ENCODE measurements at regions not wholly inside any gene's neighbourhood (a gene's known extent, or its start where the extent isn't known, plus 50 kb on each side); places are given as distances from the start of the nearest gene placed in this dataset.

DNA sequence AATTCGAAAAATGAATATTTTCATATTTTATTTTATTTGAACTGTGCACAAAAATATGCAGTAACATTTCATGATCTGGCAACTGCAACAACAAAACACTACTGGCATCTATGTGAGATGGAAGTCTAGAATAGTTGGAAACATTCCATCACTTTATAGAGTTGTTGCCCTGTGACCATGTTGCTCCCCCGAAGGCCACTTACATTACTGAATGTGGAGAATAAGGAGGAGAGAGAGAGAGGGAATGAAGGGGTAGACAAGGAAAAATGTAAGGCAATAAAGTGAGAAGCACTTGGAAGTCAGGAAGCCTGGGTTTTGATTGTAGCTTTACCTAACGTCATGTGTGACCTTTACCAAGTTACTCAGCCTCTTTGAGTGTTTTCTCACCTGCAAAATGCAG is 437.2 kb upstream of the EDIL3 start:
- TF ChIP-seq, protein P1, sequence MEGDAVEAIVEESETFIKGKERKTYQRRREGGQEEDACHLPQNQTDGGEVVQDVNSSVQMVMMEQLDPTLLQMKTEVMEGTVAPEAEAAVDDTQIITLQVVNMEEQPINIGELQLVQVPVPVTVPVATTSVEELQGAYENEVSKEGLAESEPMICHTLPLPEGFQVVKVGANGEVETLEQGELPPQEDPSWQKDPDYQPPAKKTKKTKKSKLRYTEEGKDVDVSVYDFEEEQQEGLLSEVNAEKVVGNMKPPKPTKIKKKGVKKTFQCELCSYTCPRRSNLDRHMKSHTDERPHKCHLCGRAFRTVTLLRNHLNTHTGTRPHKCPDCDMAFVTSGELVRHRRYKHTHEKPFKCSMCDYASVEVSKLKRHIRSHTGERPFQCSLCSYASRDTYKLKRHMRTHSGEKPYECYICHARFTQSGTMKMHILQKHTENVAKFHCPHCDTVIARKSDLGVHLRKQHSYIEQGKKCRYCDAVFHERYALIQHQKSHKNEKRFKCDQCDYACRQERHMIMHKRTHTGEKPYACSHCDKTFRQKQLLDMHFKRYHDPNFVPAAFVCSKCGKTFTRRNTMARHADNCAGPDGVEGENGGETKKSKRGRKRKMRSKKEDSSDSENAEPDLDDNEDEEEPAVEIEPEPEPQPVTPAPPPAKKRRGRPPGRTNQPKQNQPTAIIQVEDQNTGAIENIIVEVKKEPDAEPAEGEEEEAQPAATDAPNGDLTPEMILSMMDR (IDR thresholded peaks at IDR 0.05; ENCODE audit: insufficient read depth, low read depth, low read length), result no peak
- TF ChIP-seq EZH2 (IDR thresholded peaks at IDR 0.05; ENCODE audit: insufficient read depth, low read length), result no peak
